ENCODE measurements at regions not wholly inside any gene's neighbourhood (a gene's known extent, or its start where the extent isn't known, plus 50 kb on each side); places are given as distances from the start of the nearest gene placed in this dataset.

GRCh38 chr7:84921154-84921553 is 265.7 kb downstream of the SEMA3D start:
- no peak for TF ChIP-seq CTCF (IDR thresholded peaks at IDR 0.05)
- no peak for TF ChIP-seq POLR2A (IDR thresholded peaks at IDR 0.05)

Data from ovary (tissue), 3 donors.